ENCODE measurements at regions not wholly inside any gene's neighbourhood (a gene's known extent, or its start where the extent isn't known, plus 50 kb on each side); places are given as distances from the start of the nearest gene placed in this dataset.

- Histone ChIP-seq H3K27me3 (ENCODE audit: control insufficient read depth, insufficient read depth, low read length) (no peaks in the 10 kb centered on the region), H3K9me3 (ENCODE audit: control insufficient read depth, low read depth, low read length) (no peaks in the 10 kb centered on the region), H3K4me3 (ENCODE audit: low read length) (no peak overlapping the region), H3K27ac (ENCODE audit: low read length) (no peak overlapping the region), H3K36me3 (ENCODE audit: control insufficient read depth, insufficient read depth, low read length) (no peaks in the 10 kb centered on the region), H3K4me1 (ENCODE audit: control insufficient read depth, insufficient read depth, low read length) (no peaks in the 10 kb centered on the region)
- DNase-seq, result no peak
- WGBS (ENCODE audit: insufficient coverage, low lambda C conversion rate), result 71% methylated on average over 1 of the region's 1 CpG
These were observed 73.3 kb upstream of the C1orf87 start for GRCh38 chr1:60146884-60147283.

- Histone ChIP-seq H3K27ac (ENCODE audit: low read length) (no peak overlapping the region), H3K4me3 (ENCODE audit: low read length) (no peak overlapping the region), H3K27me3 (ENCODE audit: control insufficient read depth, insufficient read depth, low read length) (no peaks in the 10 kb centered on the region), H3K9me3 (ENCODE audit: control insufficient read depth, low read depth, low read length) (no peaks in the 10 kb centered on the region), H3K36me3 (ENCODE audit: control insufficient read depth, insufficient read depth, low read length) (no peaks in the 10 kb centered on the region), H3K4me1 (ENCODE audit: control insufficient read depth, insufficient read depth, low read length) (no peaks in the 10 kb centered on the region)
- DNase-seq, result no peak
- WGBS (ENCODE audit: insufficient coverage, low lambda C conversion rate), result 90% methylated on average over 1 of the region's 1 CpG
These were observed 72.2 kb upstream of the C1orf87 start for GRCh38 chr1:60145771-60146170.

GRCh38 chr1:60141743-60142142 is 68.2 kb upstream of the C1orf87 start:
- WGBS (ENCODE audit: insufficient coverage, low lambda C conversion rate), result no CpG with 5 or more reads among the region's 1 CpG
- no peaks in the 10 kb centered on the region for H3K36me3 ChIP-seq (ENCODE audit: control insufficient read depth, insufficient read depth, low read length)
- H3K27ac ChIP-seq (ENCODE audit: low read length), result no peak overlapping the region
- no peaks in the 10 kb centered on the region for H3K4me1 ChIP-seq (ENCODE audit: control insufficient read depth, insufficient read depth, low read length)
- no peaks in the 10 kb centered on the region for H3K27me3 ChIP-seq (ENCODE audit: control insufficient read depth, insufficient read depth, low read length)
- no peak overlapping the region for H3K4me3 ChIP-seq (ENCODE audit: low read length)
- DNase-seq, result no peak
- no peaks in the 10 kb centered on the region for H3K9me3 ChIP-seq (ENCODE audit: control insufficient read depth, low read depth, low read length)

- DNase-seq, result no peak
- 100% methylated on average over 1 of the region's 4 CpGs for WGBS (ENCODE audit: insufficient coverage, low lambda C conversion rate)
These were observed 67.7 kb upstream of the C1orf87 start for GRCh38 chr1:60141276-60141675.

GRCh38 chr1:60137406-60137805 is 63.8 kb upstream of the C1orf87 start:
- Histone ChIP-seq H3K27ac (ENCODE audit: low read length) (no peak overlapping the region), H3K4me3 (ENCODE audit: low read length) (no peak overlapping the region), H3K36me3 (ENCODE audit: control insufficient read depth, insufficient read depth, low read length) (no peaks in the 10 kb centered on the region), H3K4me1 (ENCODE audit: control insufficient read depth, insufficient read depth, low read length) (peaks cover 11% of the 10 kb centered on the region), H3K27me3 (ENCODE audit: control insufficient read depth, insufficient read depth, low read length) (no peaks in the 10 kb centered on the region), H3K9me3 (ENCODE audit: control insufficient read depth, low read depth, low read length) (no peaks in the 10 kb centered on the region)
- no peak for DNase-seq
- 60% methylated on average over 1 of the region's 2 CpGs for WGBS (ENCODE audit: insufficient coverage, low lambda C conversion rate)

More at GRCh38 chr1:60141276-60141675, 67.7 kb upstream of the C1orf87 start:
- no peaks in the 10 kb centered on the region for H3K36me3 ChIP-seq (ENCODE audit: control insufficient read depth, insufficient read depth, low read length)
- H3K4me3 ChIP-seq (ENCODE audit: low read length), result no peak overlapping the region
- H3K27me3 ChIP-seq (ENCODE audit: control insufficient read depth, insufficient read depth, low read length), result no peaks in the 10 kb centered on the region
- no peaks in the 10 kb centered on the region for H3K4me1 ChIP-seq (ENCODE audit: control insufficient read depth, insufficient read depth, low read length)
- no peaks in the 10 kb centered on the region for H3K9me3 ChIP-seq (ENCODE audit: control insufficient read depth, low read depth, low read length)
- no peak overlapping the region for H3K27ac ChIP-seq (ENCODE audit: low read length)

- no peak for DNase-seq
- WGBS (ENCODE audit: insufficient coverage, low lambda C conversion rate), result 100% methylated on average over 1 of the region's 1 CpG
- Histone ChIP-seq H3K9me3 (ENCODE audit: control insufficient read depth, low read depth, low read length) (no peaks in the 10 kb centered on the region), H3K4me1 (ENCODE audit: control insufficient read depth, insufficient read depth, low read length) (peaks cover 11% of the 10 kb centered on the region), H3K27ac (ENCODE audit: low read length) (no peak overlapping the region), H3K4me3 (ENCODE audit: low read length) (no peak overlapping the region), H3K27me3 (ENCODE audit: control insufficient read depth, insufficient read depth, low read length) (no peaks in the 10 kb centered on the region), H3K36me3 (ENCODE audit: control insufficient read depth, insufficient read depth, low read length) (no peaks in the 10 kb centered on the region)
These were observed 62.8 kb upstream of the C1orf87 start for GRCh38 chr1:60136395-60136794.

GRCh38 chr1:60134716-60135115 is 61.1 kb upstream of the C1orf87 start:
- no peaks in the 10 kb centered on the region for H3K36me3 ChIP-seq (ENCODE audit: control insufficient read depth, insufficient read depth, low read length)
- H3K27me3 ChIP-seq (ENCODE audit: control insufficient read depth, insufficient read depth, low read length), result no peaks in the 10 kb centered on the region
- no peaks in the 10 kb centered on the region for H3K9me3 ChIP-seq (ENCODE audit: control insufficient read depth, low read depth, low read length)
- DNase-seq, result no peak
- no peak overlapping the region for H3K27ac ChIP-seq (ENCODE audit: low read length)
- peaks cover 11% of the 10 kb centered on the region for H3K4me1 ChIP-seq (ENCODE audit: control insufficient read depth, insufficient read depth, low read length)
- H3K4me3 ChIP-seq (ENCODE audit: low read length), result no peak overlapping the region
- WGBS (ENCODE audit: insufficient coverage, low lambda C conversion rate), result no CpG with 5 or more reads among the region's 2 CpGs

GRCh38 chr1:60133848-60134247 is 60.3 kb upstream of the C1orf87 start:
- Histone ChIP-seq H3K4me1 (ENCODE audit: control insufficient read depth, insufficient read depth, low read length) (peaks cover 11% of the 10 kb centered on the region), H3K36me3 (ENCODE audit: control insufficient read depth, insufficient read depth, low read length) (no peaks in the 10 kb centered on the region), H3K27ac (ENCODE audit: low read length) (no peak overlapping the region), H3K4me3 (ENCODE audit: low read length) (no peak overlapping the region), H3K9me3 (ENCODE audit: control insufficient read depth, low read depth, low read length) (no peaks in the 10 kb centered on the region), H3K27me3 (ENCODE audit: control insufficient read depth, insufficient read depth, low read length) (no peaks in the 10 kb centered on the region)
- no peak for DNase-seq

- WGBS (ENCODE audit: insufficient coverage, low lambda C conversion rate), result no CpG with 5 or more reads among the region's 9 CpGs
- Histone ChIP-seq H3K4me3 (ENCODE audit: low read length) (no peak overlapping the region), H3K36me3 (ENCODE audit: control insufficient read depth, insufficient read depth, low read length) (no peaks in the 10 kb centered on the region), H3K4me1 (ENCODE audit: control insufficient read depth, insufficient read depth, low read length) (peaks cover 11% of the 10 kb centered on the region), H3K9me3 (ENCODE audit: control insufficient read depth, low read depth, low read length) (no peaks in the 10 kb centered on the region), H3K27me3 (ENCODE audit: control insufficient read depth, insufficient read depth, low read length) (no peaks in the 10 kb centered on the region), H3K27ac (ENCODE audit: low read length) (no peak overlapping the region)
- DNase-seq, result peak in 1 of 2 donors; percentile 56
These were observed 59.6 kb upstream of the C1orf87 start for GRCh38 chr1:60133000-60133673.

- Histone ChIP-seq H3K36me3 (ENCODE audit: control insufficient read depth, insufficient read depth, low read length) (no peaks in the 10 kb centered on the region), H3K27me3 (ENCODE audit: control insufficient read depth, insufficient read depth, low read length) (no peaks in the 10 kb centered on the region), H3K4me1 (ENCODE audit: control insufficient read depth, insufficient read depth, low read length) (peaks cover 11% of the 10 kb centered on the region), H3K9me3 (ENCODE audit: control insufficient read depth, low read depth, low read length) (no peaks in the 10 kb centered on the region), H3K4me3 (ENCODE audit: low read length) (no peak overlapping the region), H3K27ac (ENCODE audit: low read length) (no peak overlapping the region)
- DNase-seq, result no peak
- WGBS (ENCODE audit: insufficient coverage, low lambda C conversion rate), result 83% methylated on average over 2 of the region's 5 CpGs
These were observed 58.5 kb upstream of the C1orf87 start for GRCh38 chr1:60132108-60132507.

- 100% methylated on average over 1 of the region's 3 CpGs for WGBS (ENCODE audit: insufficient coverage, low lambda C conversion rate)
- Histone ChIP-seq H3K4me3 (ENCODE audit: low read length) (no peak overlapping the region), H3K27ac (ENCODE audit: low read length) (no peak overlapping the region), H3K36me3 (ENCODE audit: control insufficient read depth, insufficient read depth, low read length) (no peaks in the 10 kb centered on the region), H3K27me3 (ENCODE audit: control insufficient read depth, insufficient read depth, low read length) (no peaks in the 10 kb centered on the region), H3K4me1 (ENCODE audit: control insufficient read depth, insufficient read depth, low read length) (peaks cover 11% of the 10 kb centered on the region), H3K9me3 (ENCODE audit: control insufficient read depth, low read depth, low read length) (no peaks in the 10 kb centered on the region)
- DNase-seq, result no peak
These were observed 57.1 kb upstream of the C1orf87 start for GRCh38 chr1:60130703-60131102.

All from large intestine (tissue), 3 donors.